ENCODE measurements at regions not wholly inside any gene's neighbourhood (a gene's known extent, or its start where the extent isn't known, plus 50 kb on each side); places are given as distances from the start of the nearest gene placed in this dataset.

DNA sequence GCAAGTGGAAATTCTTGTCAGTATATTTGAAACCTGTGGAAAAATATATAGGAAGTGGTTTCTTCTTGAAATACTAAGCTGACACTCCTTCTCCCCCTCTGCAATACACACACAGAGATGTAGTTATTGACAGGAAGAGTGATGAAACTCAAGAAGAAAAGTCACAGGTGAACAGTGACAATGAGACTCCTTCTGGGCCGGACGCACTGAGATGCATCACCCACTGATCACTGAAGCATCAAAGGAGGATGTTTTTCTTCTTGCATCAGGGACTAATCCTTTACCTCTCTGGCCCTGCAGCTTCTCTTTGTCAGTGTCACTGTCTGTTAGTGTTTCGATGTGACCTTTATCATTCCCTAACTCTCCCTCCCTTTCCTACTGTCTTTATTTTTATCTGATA lies 1864.2 kb upstream of the C9orf72 start (continued):
- no peak for TF ChIP-seq ZHX1 (conservative IDR thresholded peaks at IDR 0.05; ENCODE audit: low read length)

DNA sequence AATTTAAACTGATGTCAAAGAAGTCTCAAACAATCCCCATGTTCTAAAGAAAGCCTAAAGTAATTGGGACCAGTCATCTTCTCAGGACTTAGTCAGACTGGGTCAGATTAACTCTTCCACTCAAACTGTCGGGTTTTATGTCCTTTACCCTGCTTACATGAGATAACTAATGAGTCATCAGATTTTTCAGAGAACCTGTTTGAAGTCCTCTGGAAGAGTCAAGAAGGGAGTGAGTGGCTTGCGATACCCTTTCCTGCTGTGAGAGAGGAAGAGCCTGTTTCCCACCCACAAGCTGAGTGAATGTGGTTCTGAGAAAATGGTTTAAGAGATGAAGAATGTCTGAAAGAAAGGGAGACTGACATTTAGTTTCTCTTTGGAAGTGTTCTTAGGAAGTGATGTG lies 1866.7 kb upstream of the C9orf72 start:
- H3K9ac ChIP-seq (ENCODE audit: insufficient read depth in 1 of 2, low read depth in 2 of 2, low read length in 2 of 2) = no peak overlapping the region
- no peak overlapping the region for H3K4me3 ChIP-seq
- ATAC-seq = no peak
- H2AFZ ChIP-seq (ENCODE audit: low read depth, low read length) = no peak overlapping the region
- H3K27ac ChIP-seq (ENCODE audit: extremely low read depth, low read depth, low read length) = no peak overlapping the region
- no peak for FAIRE-seq
- CTCF ChIA-PET (ENCODE audit: low intra/inter-chr PET ratio) = no interaction called here
- POLR2A ChIA-PET = no interaction called here
- no CpG with 5 or more reads among the region's 2 CpGs for WGBS (ENCODE audit: insufficient coverage, low coverage, missing lambda C conversion rate)
- in situ Hi-C loops (cut with MboI) (no loop called here), intact Hi-C loops (cut with micrococcal nuclease) (no loop called here)
- BruUV-seq (replicated peaks) = no TSS peak
- H3K9me3 ChIP-seq (replicated peaks; ENCODE audit: control insufficient read depth, insufficient read depth, low read depth, low read length) = no peaks in the 10 kb centered on the region
- TF ChIP-seq, protein P1, sequence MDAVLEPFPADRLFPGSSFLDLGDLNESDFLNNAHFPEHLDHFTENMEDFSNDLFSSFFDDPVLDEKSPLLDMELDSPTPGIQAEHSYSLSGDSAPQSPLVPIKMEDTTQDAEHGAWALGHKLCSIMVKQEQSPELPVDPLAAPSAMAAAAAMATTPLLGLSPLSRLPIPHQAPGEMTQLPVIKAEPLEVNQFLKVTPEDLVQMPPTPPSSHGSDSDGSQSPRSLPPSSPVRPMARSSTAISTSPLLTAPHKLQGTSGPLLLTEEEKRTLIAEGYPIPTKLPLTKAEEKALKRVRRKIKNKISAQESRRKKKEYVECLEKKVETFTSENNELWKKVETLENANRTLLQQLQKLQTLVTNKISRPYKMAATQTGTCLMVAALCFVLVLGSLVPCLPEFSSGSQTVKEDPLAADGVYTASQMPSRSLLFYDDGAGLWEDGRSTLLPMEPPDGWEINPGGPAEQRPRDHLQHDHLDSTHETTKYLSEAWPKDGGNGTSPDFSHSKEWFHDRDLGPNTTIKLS (IDR thresholded peaks at IDR 0.05; ENCODE audit: borderline replicate concordance, low read depth) = no peak
- no peak for TF ChIP-seq SMAD3 (CRISPR knock-in tag; conservative IDR thresholded peaks at IDR 0.05)
- TF ChIP-seq SREBF1 (IDR thresholded peaks at IDR 0.05; ENCODE audit: borderline replicate concordance, low read depth, low read length) = no peak
- TF ChIP-seq FOSL1 (tag; conservative IDR thresholded peaks at IDR 0.05) = no peak
- TF ChIP-seq CEBPG (CRISPR knock-in tag; IDR thresholded peaks at IDR 0.05) = no peak
- TF ChIP-seq CEBPG (tag; conservative IDR thresholded peaks at IDR 0.05 in 1 of 2, IDR thresholded peaks at IDR 0.05 in 1 of 2) = no peak
- no peak for TF ChIP-seq CHD2 (IDR thresholded peaks at IDR 0.05; ENCODE audit: low read depth, low read length)
- DNase-seq (ENCODE audit: extremely low read depth in 1 of 4, low spot score in 3 of 4) = no peak
- H4K20me1 ChIP-seq (replicated peaks; ENCODE audit: control insufficient read depth, insufficient read depth, low read length) = no peaks in the 10 kb centered on the region
- no peaks in the 10 kb centered on the region for H3K79me2 ChIP-seq (ENCODE audit: control insufficient read depth, insufficient read depth, low read length)
- H3K9me1 ChIP-seq (ENCODE audit: control insufficient read depth, insufficient read depth, low read length) = no peaks in the 10 kb centered on the region
- H3K27me3 ChIP-seq (ENCODE audit: control insufficient read depth in 2 of 2, insufficient read depth in 2 of 2, low read length in 2 of 2) = no peaks in the 10 kb centered on the region
- no peaks in the 10 kb centered on the region for H3K36me3 ChIP-seq (ENCODE audit: control insufficient read depth, insufficient read depth, low read length)
- H3K4me2 ChIP-seq (ENCODE audit: insufficient read depth, low read length) = no peak overlapping the region
- no peaks in the 10 kb centered on the region for H3K4me1 ChIP-seq (replicated peaks in 1 of 2; ENCODE audit: control insufficient read depth in 2 of 2, insufficient read depth in 2 of 2, low read length in 2 of 2)

All from K562 (cell line).